ENCODE measurements at regions not wholly inside any gene's neighbourhood (a gene's known extent, or its start where the extent isn't known, plus 50 kb on each side); places are given as distances from the start of the nearest gene placed in this dataset.
"Not testable (repeated sequence)": the region's sequence is repeated elsewhere in the genome, so short reads cannot be mapped to it uniquely, and the experiment has no call there.

DNA sequence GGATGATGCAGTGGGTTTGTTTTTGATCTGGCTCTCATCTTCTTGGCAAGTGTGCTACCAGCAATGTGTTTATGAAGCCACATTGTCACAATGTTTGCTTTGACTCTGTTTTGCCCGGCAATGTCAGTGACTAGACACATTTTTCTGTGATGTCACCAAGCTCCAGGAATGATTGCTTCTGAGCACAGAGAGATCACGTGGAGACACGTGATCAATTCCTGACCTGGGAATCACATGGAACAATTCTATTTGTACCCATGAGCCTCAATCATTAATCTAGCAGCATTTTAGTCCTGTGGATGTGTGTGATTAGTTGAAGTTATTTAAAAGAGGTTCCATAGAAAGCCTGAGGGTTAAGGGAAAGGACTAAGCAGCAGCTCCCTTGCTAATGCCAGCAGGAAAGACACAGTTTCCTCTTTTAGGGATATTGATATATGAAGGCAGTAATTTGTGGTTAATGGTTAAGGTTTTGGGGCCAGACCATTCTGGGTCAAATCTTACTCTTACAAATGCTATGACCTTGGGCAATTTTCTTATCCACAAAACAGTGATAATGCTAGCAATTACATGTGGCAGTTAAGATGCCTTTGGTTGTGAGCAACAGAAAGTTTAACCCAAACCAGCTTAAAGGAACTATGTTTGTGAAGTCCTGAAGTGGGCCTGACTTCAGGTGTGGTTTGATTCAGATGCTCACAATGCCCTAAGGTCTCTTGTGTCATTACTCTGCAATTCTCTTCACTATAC is 59.0 kb downstream of the FASLG start:
- DNase-seq (ENCODE audit: low spot score) = peak; percentile 58

- DNase-seq (ENCODE audit: low spot score) = no peak
These were observed 60.2 kb downstream of the FASLG start for GRCh38 chr1:172719066-172719627.

- DNase-seq (ENCODE audit: low spot score) = peak; percentile 54
These were observed 60.8 kb downstream of the FASLG start for GRCh38 chr1:172719694-172720138.

GRCh38 chr1:172720339-172720738 is 61.4 kb downstream of the FASLG start:
- DNase-seq (ENCODE audit: low spot score) = no peak

DNA sequence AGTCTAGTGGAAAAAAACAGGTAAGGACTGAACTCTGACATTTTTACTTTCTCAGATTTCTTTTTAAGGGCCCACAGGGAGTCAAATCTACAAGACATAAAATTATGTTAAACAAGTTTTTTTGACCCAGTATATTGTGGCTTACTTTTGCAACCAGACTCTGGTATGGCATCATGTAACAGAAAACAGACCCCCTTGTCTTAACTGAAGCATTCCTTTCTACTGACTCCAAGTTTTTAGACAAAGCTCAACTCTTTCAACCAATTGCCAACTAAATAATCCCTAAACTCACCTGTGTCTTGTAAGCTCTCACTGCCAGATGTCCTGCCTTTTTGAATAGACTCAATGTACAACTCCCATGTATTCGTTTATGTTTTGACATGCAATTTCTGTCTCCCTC is 64.3 kb downstream of the FASLG start:
- DNase-seq (ENCODE audit: low spot score) = no peak

DNA sequence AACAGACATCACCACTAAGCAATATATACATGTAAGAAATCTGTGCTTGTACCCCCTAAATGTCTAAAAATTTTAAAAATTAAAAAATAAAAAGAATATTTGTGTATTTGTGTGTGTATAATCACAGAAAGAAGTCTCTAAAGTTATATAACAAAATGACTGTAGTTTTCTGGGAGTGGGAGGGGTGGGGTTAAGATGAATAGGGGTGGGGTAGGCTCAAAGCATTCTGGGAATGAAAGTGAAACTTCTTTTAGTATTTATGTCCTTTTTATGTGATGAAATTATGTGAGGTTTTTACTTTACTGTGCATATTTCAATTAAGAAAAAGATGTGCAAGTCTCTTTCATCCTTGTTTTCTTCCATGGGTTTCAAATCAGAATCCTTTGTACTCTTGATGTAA is 65.3 kb downstream of the FASLG start:
- DNase-seq (ENCODE audit: low spot score) = no peak

- no peak for DNase-seq (ENCODE audit: low spot score)
These were observed 66.1 kb downstream of the FASLG start for GRCh38 chr1:172724765-172725613.

DNA sequence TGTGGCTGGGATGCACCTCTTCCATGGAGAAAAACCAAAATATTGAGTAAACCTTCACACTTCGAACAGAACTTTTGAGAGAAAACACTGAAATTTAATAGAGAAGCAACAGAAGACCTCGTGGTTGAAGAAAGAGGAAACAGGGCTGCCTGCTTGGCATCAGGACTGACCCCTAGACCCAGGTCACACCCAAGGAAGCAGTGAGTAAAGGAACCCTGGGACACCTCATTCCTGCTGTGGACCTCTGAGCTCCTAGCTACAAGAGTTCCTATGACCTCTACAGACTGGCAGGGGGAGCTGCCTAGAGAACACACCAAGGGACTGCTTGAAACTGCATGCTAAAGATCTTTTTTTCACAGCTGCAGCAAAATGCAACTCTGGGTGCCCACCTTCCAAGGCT is 67.8 kb downstream of the FASLG start:
- DNase-seq (ENCODE audit: low spot score) = no peak

DNA sequence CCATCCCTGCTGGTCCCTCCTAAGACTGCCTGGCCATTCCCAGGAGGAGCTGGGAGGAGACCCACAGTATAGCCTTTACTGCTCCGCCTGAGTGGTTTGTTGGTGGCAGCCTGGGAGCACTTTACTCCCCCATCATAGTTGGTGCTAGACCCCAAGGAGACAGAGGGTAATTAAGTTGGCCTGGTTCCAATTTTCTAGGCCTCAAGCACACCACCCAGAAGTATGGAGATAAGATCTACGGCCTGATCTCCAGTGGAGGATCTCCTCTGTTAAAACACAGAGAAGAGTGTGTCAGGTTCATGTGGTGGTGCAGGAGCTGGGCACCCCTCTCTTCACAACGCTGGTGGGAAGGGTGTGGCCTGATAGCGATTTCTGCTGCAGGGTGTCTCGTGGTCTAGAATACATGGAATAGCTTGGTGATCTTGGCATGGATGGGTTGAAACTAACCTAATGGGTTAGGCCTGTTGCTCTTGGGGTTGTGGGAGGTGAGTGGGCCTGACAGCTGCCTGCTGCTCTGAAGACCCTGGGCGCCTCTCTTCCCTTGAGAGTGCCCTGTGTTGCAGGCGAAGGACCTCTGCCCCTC is 68.5 kb downstream of the FASLG start:
- no peak for DNase-seq (ENCODE audit: low spot score)

GRCh38 chr1:172727956-172728603 is 69.2 kb downstream of the FASLG start:
- peak; percentile 82 for DNase-seq (ENCODE audit: low spot score)

GRCh38 chr1:172728705-172729104 is 69.8 kb downstream of the FASLG start:
- not testable (repeated sequence) for DNase-seq (ENCODE audit: low spot score)

- no peak for DNase-seq (ENCODE audit: low spot score)
These were observed 73.5 kb downstream of the FASLG start for GRCh38 chr1:172732427-172732826.

GRCh38 chr1:172733815-172734214 is 74.9 kb downstream of the FASLG start:
- no peak for DNase-seq (ENCODE audit: low spot score)

- DNase-seq (ENCODE audit: low spot score) = no peak
These were observed 79.5 kb downstream of the FASLG start for GRCh38 chr1:172738389-172738788.

- peak; percentile 38 for DNase-seq (ENCODE audit: low spot score)
These were observed 83.9 kb downstream of the FASLG start for GRCh38 chr1:172742599-172743500.

GRCh38 chr1:172745014-172745413 is 86.1 kb downstream of the FASLG start:
- peak; percentile 77 for DNase-seq (ENCODE audit: low spot score)

GRCh38 chr1:172746091-172746949 is 87.4 kb downstream of the FASLG start:
- peak; percentile 99 for DNase-seq (ENCODE audit: low spot score)

- no peak for DNase-seq (ENCODE audit: low spot score)
These were observed 89.3 kb downstream of the FASLG start for GRCh38 chr1:172748201-172748600.

DNA sequence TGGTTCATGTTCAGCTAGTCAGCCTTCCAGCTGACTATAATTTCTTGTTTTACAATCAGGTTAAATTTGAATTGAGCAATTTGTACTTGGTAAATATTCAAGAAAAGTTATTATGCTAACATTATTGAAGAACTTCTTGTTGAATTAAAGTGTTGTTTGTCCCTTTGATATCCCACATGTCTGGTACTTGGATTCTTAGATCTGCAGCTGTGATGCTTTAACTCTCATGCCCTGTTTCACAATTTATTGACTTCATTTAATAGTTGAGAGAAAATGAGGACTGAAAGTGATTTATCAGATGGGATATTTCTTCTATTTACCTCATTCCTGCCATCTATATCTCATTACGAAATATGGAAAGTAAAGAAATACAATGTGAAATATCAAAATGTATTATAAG is 92.8 kb downstream of the FASLG start:
- no peak for DNase-seq (ENCODE audit: low spot score)

GRCh38 chr1:172753964-172754363 is 95.1 kb downstream of the FASLG start:
- no peak for DNase-seq (ENCODE audit: low spot score)

All from H4 (cell line).